KMS-11 (cell line): ENCODE measurements at regions not wholly inside any gene's neighbourhood (a gene's known extent, or its start where the extent isn't known, plus 50 kb on each side); places are given as distances from the start of the nearest gene placed in this dataset.

Experiments
- H2AFZ ChIP-seq: fragments of 200-600 bp; sonication (generic); 2 replicates; pipeline ENCODE4 v1.6.1; 2016; ENCODE audit warnings: antibody characterized with exemption, mixed run types, low read depth
- H3K27ac ChIP-seq: fragments of 200-600 bp; sonication (generic); 2 replicates; pipeline ENCODE4 v1.6.1; 2016; ENCODE audit warnings: mild to moderate bottlenecking, mixed run types
- H3K27me3 ChIP-seq: fragments of 200-600 bp; sonication (generic); 2 replicates; pipeline ENCODE4 v1.6.1; 2017; ENCODE audit warnings: mild to moderate bottlenecking, low read depth, mixed run types, moderate library complexity; ENCODE audit not compliant: insufficient read depth
- H3K36me3 ChIP-seq: fragments of 200-600 bp; sonication (generic); 2 replicates; pipeline ENCODE4 v1.6.1; 2017; ENCODE audit warnings: mild to moderate bottlenecking, mixed run types; ENCODE audit not compliant: insufficient read depth
- H3K4me1 ChIP-seq: fragments of 200-600 bp; sonication (generic); 2 replicates; pipeline ENCODE4 v1.6.1; 2016; ENCODE audit warnings: mild to moderate bottlenecking, low read depth, mixed run types; ENCODE audit not compliant: poor library complexity, severe bottlenecking
- H3K4me2 ChIP-seq: fragments of 200-600 bp; sonication (generic); 2 replicates; pipeline ENCODE4 v1.7.0; 2016; ENCODE audit warnings: mild to moderate bottlenecking, mixed run types
- H3K4me3 ChIP-seq: fragments of 200-600 bp; sonication (generic); IDR thresholded peaks from 2 replicates; pipeline ENCODE4 v1.6.1; 2017; ENCODE audit warnings: low read depth, low read length, mixed read lengths; ENCODE audit not compliant: insufficient read depth
- H3K79me2 ChIP-seq: fragments of 200-600 bp; sonication (generic); 2 replicates; pipeline ENCODE4 v1.6.1; 2016; ENCODE audit warnings: low read depth, mixed run types; ENCODE audit not compliant: insufficient read depth
- H3K9ac ChIP-seq: fragments of 200-600 bp; sonication (generic); 2 replicates; pipeline ENCODE4 v1.6.1; 2016; ENCODE audit warnings: mild to moderate bottlenecking, mixed run types
- H4K20me1 ChIP-seq: fragments of 200-600 bp; sonication (generic); 2 replicates; pipeline ENCODE4 v1.6.1; 2016; ENCODE audit warnings: mild to moderate bottlenecking, mixed run types; ENCODE audit not compliant: insufficient read depth
- TF ChIP-seq, protein P1 (sequence below): fragments of 200-600 bp; sonication (generic); conservative IDR thresholded peaks from 2 replicates; pipeline ENCODE4 v1.6.1; 2017; ENCODE audit warnings: low read depth, mild to moderate bottlenecking, antibody characterized with exemption, low read length, moderate library complexity, mixed read lengths

GRCh38 chr15:62486041-62486440 is 321.0 kb upstream of the C2CD4B start:
- Histone ChIP-seq H3K36me3 (no peaks in the 10 kb centered on the region), H3K4me1 (peaks cover 11% of the 10 kb centered on the region), H2AFZ (no peak overlapping the region), H3K4me3 (no peak overlapping the region), H3K9ac (no peak overlapping the region), H3K27ac (no peak overlapping the region), H3K4me2 (no peak overlapping the region), H4K20me1 (no peaks in the 10 kb centered on the region), H3K27me3 (no peaks in the 10 kb centered on the region), H3K79me2 (no peaks in the 10 kb centered on the region)
- TF ChIP-seq, protein P1, sequence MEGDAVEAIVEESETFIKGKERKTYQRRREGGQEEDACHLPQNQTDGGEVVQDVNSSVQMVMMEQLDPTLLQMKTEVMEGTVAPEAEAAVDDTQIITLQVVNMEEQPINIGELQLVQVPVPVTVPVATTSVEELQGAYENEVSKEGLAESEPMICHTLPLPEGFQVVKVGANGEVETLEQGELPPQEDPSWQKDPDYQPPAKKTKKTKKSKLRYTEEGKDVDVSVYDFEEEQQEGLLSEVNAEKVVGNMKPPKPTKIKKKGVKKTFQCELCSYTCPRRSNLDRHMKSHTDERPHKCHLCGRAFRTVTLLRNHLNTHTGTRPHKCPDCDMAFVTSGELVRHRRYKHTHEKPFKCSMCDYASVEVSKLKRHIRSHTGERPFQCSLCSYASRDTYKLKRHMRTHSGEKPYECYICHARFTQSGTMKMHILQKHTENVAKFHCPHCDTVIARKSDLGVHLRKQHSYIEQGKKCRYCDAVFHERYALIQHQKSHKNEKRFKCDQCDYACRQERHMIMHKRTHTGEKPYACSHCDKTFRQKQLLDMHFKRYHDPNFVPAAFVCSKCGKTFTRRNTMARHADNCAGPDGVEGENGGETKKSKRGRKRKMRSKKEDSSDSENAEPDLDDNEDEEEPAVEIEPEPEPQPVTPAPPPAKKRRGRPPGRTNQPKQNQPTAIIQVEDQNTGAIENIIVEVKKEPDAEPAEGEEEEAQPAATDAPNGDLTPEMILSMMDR, result no peak

DNA sequence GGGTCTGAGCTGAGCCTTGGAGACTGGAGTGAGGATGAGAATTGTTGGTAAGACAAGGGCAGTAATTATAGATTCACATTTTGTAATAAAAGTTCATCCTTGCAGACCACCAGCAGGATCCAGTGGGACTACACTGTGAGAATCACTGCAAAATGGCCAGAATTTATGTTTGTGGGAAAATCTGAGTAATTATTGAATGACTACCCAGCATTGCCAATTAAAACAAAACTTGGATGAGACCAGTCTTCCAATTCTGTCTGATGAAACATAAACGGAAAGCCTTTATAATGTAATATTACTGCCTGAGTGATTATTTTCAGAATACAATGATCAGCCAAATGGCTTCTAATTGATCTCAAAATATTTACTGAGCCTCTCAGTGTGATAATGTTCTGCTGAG is 323.3 kb upstream of the C2CD4B start:
- Histone ChIP-seq H2AFZ (no peak overlapping the region), H3K4me1 (no peaks in the 10 kb centered on the region), H3K36me3 (no peaks in the 10 kb centered on the region), H3K79me2 (no peaks in the 10 kb centered on the region), H3K9ac (no peak overlapping the region), H3K27ac (no peak overlapping the region), H3K4me3 (no peak overlapping the region), H3K4me2 (no peak overlapping the region), H3K27me3 (no peaks in the 10 kb centered on the region), H4K20me1 (no peaks in the 10 kb centered on the region)
- TF ChIP-seq, protein P1, result no peak

DNA sequence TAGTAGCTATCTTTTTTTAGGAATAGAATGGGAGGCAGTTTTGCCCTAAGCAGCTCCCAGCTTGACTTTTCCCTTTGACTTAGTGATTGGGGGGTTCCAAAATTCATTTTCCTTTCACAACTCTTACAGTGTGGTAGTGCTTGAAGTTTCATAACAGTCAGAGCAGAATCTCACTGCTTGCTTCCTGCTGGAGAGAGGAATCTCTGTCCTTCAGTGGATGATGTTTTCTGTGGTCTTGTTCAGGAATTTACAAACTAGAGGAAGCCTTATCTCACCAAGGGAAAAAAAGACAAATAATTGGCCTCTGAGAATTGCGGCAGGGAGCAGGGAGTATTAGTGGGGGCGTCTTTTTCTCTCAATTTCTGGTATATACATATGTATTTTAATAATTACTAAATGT is 326.6 kb upstream of the C2CD4B start:
- Histone ChIP-seq H3K27me3 (no peaks in the 10 kb centered on the region), H3K4me3 (no peak overlapping the region), H2AFZ (no peak overlapping the region)

DNA sequence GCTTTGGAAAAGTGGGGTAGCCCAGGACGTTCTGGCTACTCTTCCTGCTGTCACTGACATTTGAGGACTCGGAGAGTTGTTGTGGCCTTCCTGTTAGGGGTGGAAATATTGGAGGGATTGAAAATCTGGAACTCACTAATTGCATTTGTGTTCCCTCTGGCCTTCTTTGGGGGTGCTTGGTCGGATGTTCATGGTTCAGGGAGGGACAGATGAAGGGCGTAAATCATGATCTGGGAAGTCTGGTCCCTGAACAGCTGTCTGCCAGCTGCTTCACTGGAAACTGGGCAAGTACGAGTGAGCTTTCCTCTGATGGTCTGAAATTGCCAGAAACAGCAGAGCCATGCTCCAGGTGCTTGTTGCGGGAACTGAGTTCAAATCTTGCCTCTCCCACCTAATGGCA is 327.8 kb upstream of the C2CD4B start:
- Histone ChIP-seq H3K27ac (no peak overlapping the region), H3K79me2 (no peaks in the 10 kb centered on the region), H3K27me3 (no peaks in the 10 kb centered on the region), H2AFZ (no peak overlapping the region), H3K4me3 (no peak overlapping the region), H3K4me2 (no peak overlapping the region), H3K9ac (no peak overlapping the region), H3K4me1 (no peaks in the 10 kb centered on the region), H4K20me1 (no peaks in the 10 kb centered on the region), H3K36me3 (no peaks in the 10 kb centered on the region)
- TF ChIP-seq, protein P1, result no peak

More for the DNA sequence above, 326.6 kb upstream of the C2CD4B start:
- Histone ChIP-seq H3K9ac (no peak overlapping the region), H3K4me1 (no peaks in the 10 kb centered on the region), H4K20me1 (no peaks in the 10 kb centered on the region), H3K4me2 (no peak overlapping the region), H3K27ac (no peak overlapping the region), H3K79me2 (no peaks in the 10 kb centered on the region), H3K36me3 (no peaks in the 10 kb centered on the region)
- TF ChIP-seq, protein P1, result no peak
